Liver (tissue), 8 donors: ENCODE measurements at regions not wholly inside any gene's neighbourhood (a gene's known extent, or its start where the extent isn't known, plus 50 kb on each side); places are given as distances from the start of the nearest gene placed in this dataset.

Experiments used
- DNase-seq: peaks from one replicate; pipeline ENCODE4 v3.0.0-alpha.2; 2017; ENCODE audit warnings: low spot score
- H3K27ac ChIP-seq, 2 donors: one replicate each; pipeline ENCODE4 v1.7.0; 2013; ENCODE audit warnings: inconsistent platforms in 2 of 2, low read length in 2 of 2, control low read depth in 1 of 2, low read depth in 1 of 2, mild to moderate bottlenecking in 1 of 2
- H3K27me3 ChIP-seq, 4 donors: one replicate each; pipeline versions ENCODE4 v1.6.1 to v1.7.0; 2013; ENCODE audit warnings: low read length in 3 of 4, inconsistent platforms in 1 of 4, mild to moderate bottlenecking in 1 of 4, moderate library complexity in 1 of 4; ENCODE audit not compliant: control insufficient read depth in 4 of 4, insufficient read depth in 4 of 4
- H3K36me3 ChIP-seq, 4 donors: one replicate each; pipeline versions ENCODE4 v1.6.1 to v1.7.0; 2013; ENCODE audit warnings: low read length in 3 of 4, mild to moderate bottlenecking in 3 of 4, low read depth in 1 of 4, moderate library complexity in 1 of 4; ENCODE audit not compliant: control insufficient read depth in 4 of 4, insufficient read depth in 3 of 4
- H3K4me1 ChIP-seq, 4 donors: one replicate each; pipeline versions ENCODE4 v1.6.1 to v1.7.0; 2013; ENCODE audit warnings: low read length in 3 of 4, mild to moderate bottlenecking in 3 of 4, moderate library complexity in 1 of 4; ENCODE audit not compliant: control insufficient read depth in 4 of 4, insufficient read depth in 4 of 4
- H3K4me3 ChIP-seq, 3 donors: one replicate each; pipeline versions ENCODE4 v1.6.1 to v1.7.0; 2013; ENCODE audit warnings: low read length in 3 of 3, control low read depth in 1 of 3, low read depth in 1 of 3, mild to moderate bottlenecking in 1 of 3
- H3K9ac ChIP-seq, 2 donors: one replicate each; pipeline ENCODE4 v1.7.0; 2013; ENCODE audit warnings: low read length in 2 of 2, mild to moderate bottlenecking in 2 of 2, moderate library complexity in 2 of 2, control low read depth in 1 of 2, low read depth in 1 of 2
- H3K9me3 ChIP-seq, 4 donors: one replicate each; pipeline versions ENCODE4 v1.6.1 to v1.7.0; 2013; ENCODE audit warnings: low read length in 3 of 4; ENCODE audit not compliant: control insufficient read depth in 4 of 4
- EGR1 ChIP-seq, 2 donors: IDR thresholded peaks; 2 replicates each; pipeline ENCODE4 v1.6.1; 2016 to 2018; ENCODE audit warnings: antibody characterized with exemption in 2 of 2, low read depth in 2 of 2
- FOXA1 ChIP-seq: IDR thresholded peaks from 2 replicates; pipeline ENCODE4 v1.6.1; 2016; ENCODE audit warnings: antibody characterized with exemption
- FOXA2 ChIP-seq: IDR thresholded peaks from 2 replicates; pipeline ENCODE4 v1.6.1; 2016; ENCODE audit warnings: antibody characterized with exemption
- HNF4A ChIP-seq, 2 donors: conservative IDR thresholded peaks; 2 replicates each; pipeline ENCODE4 v1.6.1; 2016; ENCODE audit warnings: antibody characterized with exemption in 2 of 2, mild to moderate bottlenecking in 2 of 2
- HNF4G ChIP-seq: IDR thresholded peaks from 2 replicates; pipeline ENCODE4 v1.6.1; 2016; ENCODE audit warnings: antibody characterized with exemption
- MAX ChIP-seq: IDR thresholded peaks from 2 replicates; pipeline ENCODE4 v1.6.1; 2016; ENCODE audit warnings: antibody characterized with exemption
- NR2F2 ChIP-seq: IDR thresholded peaks from 2 replicates; pipeline ENCODE4 v1.6.1; 2016; ENCODE audit warnings: antibody characterized with exemption
- RXRA ChIP-seq, 2 donors: IDR thresholded peaks; 2 replicates each; pipeline ENCODE4 v1.6.1; 2017 to 2018; ENCODE audit warnings: antibody characterized with exemption in 2 of 2, mild to moderate bottlenecking in 1 of 2
- SP1 ChIP-seq: IDR thresholded peaks from 2 replicates; pipeline ENCODE4 v1.6.1; 2018; ENCODE audit warnings: antibody characterized with exemption, mild to moderate bottlenecking
- TAF1 ChIP-seq: conservative IDR thresholded peaks from 2 replicates; pipeline ENCODE4 v1.6.1; 2016; ENCODE audit warnings: antibody characterized with exemption, mild to moderate bottlenecking
- YY1 ChIP-seq: IDR thresholded peaks from 2 replicates; pipeline ENCODE4 v1.6.1; 2016; ENCODE audit warnings: antibody characterized with exemption, mild to moderate bottlenecking
- WGBS: extraction: QIAGEN DNeasy Blood & Tissue Kit; methylation state at CpG from one replicate; pipeline ENCODE4 v1.1.7; 2013; 5-methylcytosine and 5-hydroxymethylcytosine counted together
- TF ChIP-seq, protein P1 (sequence below): IDR thresholded peaks from 2 replicates; pipeline ENCODE4 v1.6.1; 2016; ENCODE audit warnings: antibody characterized with exemption, mild to moderate bottlenecking
- TF ChIP-seq, protein P2 (sequence below): IDR thresholded peaks from 2 replicates; pipeline ENCODE4 v1.6.1; 2016; ENCODE audit warnings: antibody characterized with exemption
- TF ChIP-seq, protein P3 (sequence below): fragments of 150-350 bp; IDR thresholded peaks from 2 replicates; pipeline ENCODE4 v1.5.1; 2017; ENCODE audit warnings: improper control_type of control experiment, low read depth, low read length; ENCODE audit not compliant: missing input control
- TF ChIP-seq, protein P4 (sequence below): IDR thresholded peaks from 2 replicates; pipeline ENCODE4 v1.6.1; 2016; ENCODE audit warnings: antibody characterized with exemption
- donor health status: healthy.
- donor health status: healthy.
- donor health status: healthy.
- donor health status: healthy.
- donor health status: healthy.

- H3K27ac ChIP-seq: peak overlapping the region; percentile 48 to 72
- 85% methylated on average over 6 of the region's 6 CpGs for WGBS
- TF ChIP-seq, protein P1, sequence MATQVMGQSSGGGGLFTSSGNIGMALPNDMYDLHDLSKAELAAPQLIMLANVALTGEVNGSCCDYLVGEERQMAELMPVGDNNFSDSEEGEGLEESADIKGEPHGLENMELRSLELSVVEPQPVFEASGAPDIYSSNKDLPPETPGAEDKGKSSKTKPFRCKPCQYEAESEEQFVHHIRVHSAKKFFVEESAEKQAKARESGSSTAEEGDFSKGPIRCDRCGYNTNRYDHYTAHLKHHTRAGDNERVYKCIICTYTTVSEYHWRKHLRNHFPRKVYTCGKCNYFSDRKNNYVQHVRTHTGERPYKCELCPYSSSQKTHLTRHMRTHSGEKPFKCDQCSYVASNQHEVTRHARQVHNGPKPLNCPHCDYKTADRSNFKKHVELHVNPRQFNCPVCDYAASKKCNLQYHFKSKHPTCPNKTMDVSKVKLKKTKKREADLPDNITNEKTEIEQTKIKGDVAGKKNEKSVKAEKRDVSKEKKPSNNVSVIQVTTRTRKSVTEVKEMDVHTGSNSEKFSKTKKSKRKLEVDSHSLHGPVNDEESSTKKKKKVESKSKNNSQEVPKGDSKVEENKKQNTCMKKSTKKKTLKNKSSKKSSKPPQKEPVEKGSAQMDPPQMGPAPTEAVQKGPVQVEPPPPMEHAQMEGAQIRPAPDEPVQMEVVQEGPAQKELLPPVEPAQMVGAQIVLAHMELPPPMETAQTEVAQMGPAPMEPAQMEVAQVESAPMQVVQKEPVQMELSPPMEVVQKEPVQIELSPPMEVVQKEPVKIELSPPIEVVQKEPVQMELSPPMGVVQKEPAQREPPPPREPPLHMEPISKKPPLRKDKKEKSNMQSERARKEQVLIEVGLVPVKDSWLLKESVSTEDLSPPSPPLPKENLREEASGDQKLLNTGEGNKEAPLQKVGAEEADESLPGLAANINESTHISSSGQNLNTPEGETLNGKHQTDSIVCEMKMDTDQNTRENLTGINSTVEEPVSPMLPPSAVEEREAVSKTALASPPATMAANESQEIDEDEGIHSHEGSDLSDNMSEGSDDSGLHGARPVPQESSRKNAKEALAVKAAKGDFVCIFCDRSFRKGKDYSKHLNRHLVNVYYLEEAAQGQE: no peak
- TF ChIP-seq, protein P2, sequence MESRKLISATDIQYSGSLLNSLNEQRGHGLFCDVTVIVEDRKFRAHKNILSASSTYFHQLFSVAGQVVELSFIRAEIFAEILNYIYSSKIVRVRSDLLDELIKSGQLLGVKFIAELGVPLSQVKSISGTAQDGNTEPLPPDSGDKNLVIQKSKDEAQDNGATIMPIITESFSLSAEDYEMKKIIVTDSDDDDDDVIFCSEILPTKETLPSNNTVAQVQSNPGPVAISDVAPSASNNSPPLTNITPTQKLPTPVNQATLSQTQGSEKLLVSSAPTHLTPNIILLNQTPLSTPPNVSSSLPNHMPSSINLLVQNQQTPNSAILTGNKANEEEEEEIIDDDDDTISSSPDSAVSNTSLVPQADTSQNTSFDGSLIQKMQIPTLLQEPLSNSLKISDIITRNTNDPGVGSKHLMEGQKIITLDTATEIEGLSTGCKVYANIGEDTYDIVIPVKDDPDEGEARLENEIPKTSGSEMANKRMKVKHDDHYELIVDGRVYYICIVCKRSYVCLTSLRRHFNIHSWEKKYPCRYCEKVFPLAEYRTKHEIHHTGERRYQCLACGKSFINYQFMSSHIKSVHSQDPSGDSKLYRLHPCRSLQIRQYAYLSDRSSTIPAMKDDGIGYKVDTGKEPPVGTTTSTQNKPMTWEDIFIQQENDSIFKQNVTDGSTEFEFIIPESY: no peak
- no peak for TF ChIP-seq HNF4A (conservative IDR thresholded peaks at IDR 0.05)
- TF ChIP-seq FOXA2: no peak
- TF ChIP-seq HNF4G: no peak
- no peaks in the 10 kb centered on the region for H3K27me3 ChIP-seq
- H3K9me3 ChIP-seq: no peaks in the 10 kb centered on the region
- no peak overlapping the region for H3K4me3 ChIP-seq
- DNase-seq: no peak
- H3K4me1 ChIP-seq: peaks cover 5 to 13% (median 11%) of the 10 kb centered on the region in 4 donors
- peak overlapping the region in 1 of 2 donors; percentile 58 for H3K9ac ChIP-seq
- H3K36me3 ChIP-seq: no peaks in the 10 kb centered on the region
Measured at GRCh38 chr2:240251848-240252190, 111.4 kb upstream of the OTOS start.

GRCh38 chr2:240252191-240252871, 111.9 kb upstream of the OTOS start:
- Histone ChIP-seq H3K4me1 (peaks cover 5 to 13% (median 11%) of the 10 kb centered on the region in 4 donors), H3K27me3 (no peaks in the 10 kb centered on the region), H3K4me3 (no peak overlapping the region), H3K27ac (peak overlapping the region in 1 of 2 donors; percentile 72), H3K9ac (no peak overlapping the region), H3K9me3 (no peaks in the 10 kb centered on the region), H3K36me3 (no peaks in the 10 kb centered on the region)
- TF ChIP-seq SP1: no peak
- TF ChIP-seq NR2F2: no peak
- no peak for TF ChIP-seq HNF4A (conservative IDR thresholded peaks at IDR 0.05)
- TF ChIP-seq, protein P3, sequence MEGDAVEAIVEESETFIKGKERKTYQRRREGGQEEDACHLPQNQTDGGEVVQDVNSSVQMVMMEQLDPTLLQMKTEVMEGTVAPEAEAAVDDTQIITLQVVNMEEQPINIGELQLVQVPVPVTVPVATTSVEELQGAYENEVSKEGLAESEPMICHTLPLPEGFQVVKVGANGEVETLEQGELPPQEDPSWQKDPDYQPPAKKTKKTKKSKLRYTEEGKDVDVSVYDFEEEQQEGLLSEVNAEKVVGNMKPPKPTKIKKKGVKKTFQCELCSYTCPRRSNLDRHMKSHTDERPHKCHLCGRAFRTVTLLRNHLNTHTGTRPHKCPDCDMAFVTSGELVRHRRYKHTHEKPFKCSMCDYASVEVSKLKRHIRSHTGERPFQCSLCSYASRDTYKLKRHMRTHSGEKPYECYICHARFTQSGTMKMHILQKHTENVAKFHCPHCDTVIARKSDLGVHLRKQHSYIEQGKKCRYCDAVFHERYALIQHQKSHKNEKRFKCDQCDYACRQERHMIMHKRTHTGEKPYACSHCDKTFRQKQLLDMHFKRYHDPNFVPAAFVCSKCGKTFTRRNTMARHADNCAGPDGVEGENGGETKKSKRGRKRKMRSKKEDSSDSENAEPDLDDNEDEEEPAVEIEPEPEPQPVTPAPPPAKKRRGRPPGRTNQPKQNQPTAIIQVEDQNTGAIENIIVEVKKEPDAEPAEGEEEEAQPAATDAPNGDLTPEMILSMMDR: no peak
- TF ChIP-seq RXRA (IDR thresholded peaks at IDR 0.05): no peak
- TF ChIP-seq, protein P2: no peak
- TF ChIP-seq, protein P4, sequence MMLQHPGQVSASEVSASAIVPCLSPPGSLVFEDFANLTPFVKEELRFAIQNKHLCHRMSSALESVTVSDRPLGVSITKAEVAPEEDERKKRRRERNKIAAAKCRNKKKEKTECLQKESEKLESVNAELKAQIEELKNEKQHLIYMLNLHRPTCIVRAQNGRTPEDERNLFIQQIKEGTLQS: no peak
- TF ChIP-seq MAX: no peak
- TF ChIP-seq YY1: no peak
- no peak for TF ChIP-seq EGR1 (IDR thresholded peaks at IDR 0.05; ENCODE audit: low read depth in 2 of 2)
- TF ChIP-seq FOXA1: no peak
- TF ChIP-seq FOXA2: no peak
- TF ChIP-seq HNF4G: no peak
- no peak for TF ChIP-seq TAF1
- no peak for DNase-seq
- WGBS: 88% methylated on average over 20 of the region's 20 CpGs
